Activated naive CD4-positive, alpha-beta T cell treated with anti-CD3 and anti-CD28 coated beads, Interleukin-2, amount 10 ng/mL, durations not matched to agents 7 days and 5 days (primary cell): ENCODE measurements at regions not wholly inside any gene's neighbourhood (a gene's known extent, or its start where the extent isn't known, plus 50 kb on each side); places are given as distances from the start of the nearest gene placed in this dataset.
"Not testable (repeated sequence)": the region's sequence is repeated elsewhere in the genome, so short reads cannot be mapped to it uniquely, and the experiment has no call there.

ENCODE experiments used
- CTCF ChIA-PET: fragments of 350-600 bp; sonication (Branson Sonifier 250); formaldehyde crosslinking; loops from one replicate; lab custom pipeline; 2021; ENCODE audit warnings: antibody characterized with exemption; lab: Charles Lee
- DNase-seq: peaks from one replicate; pipeline ENCODE4 v3.0.0-alpha.2; 2020
- H3K27ac Mint-ChIP-seq: one replicate; pipeline ENCODE4 v1.8.0; 2021; ENCODE audit warnings: mild to moderate bottlenecking, moderate library complexity, mixed read lengths
- H3K27me3 Mint-ChIP-seq: one replicate; pipeline ENCODE4 v1.8.0; 2021; ENCODE audit warnings: mild to moderate bottlenecking, mixed read lengths
- H3K36me3 Mint-ChIP-seq: one replicate; pipeline ENCODE4 v1.8.0; 2021; ENCODE audit warnings: mixed read lengths
- H3K4me1 Mint-ChIP-seq: one replicate; pipeline ENCODE4 v1.8.0; 2021; ENCODE audit warnings: mixed read lengths
- H3K4me3 Mint-ChIP-seq: one replicate; pipeline ENCODE4 v1.8.0; 2021; ENCODE audit warnings: mild to moderate bottlenecking, moderate library complexity, mixed read lengths
- H3K9me3 Mint-ChIP-seq: one replicate; pipeline ENCODE4 v1.8.0; 2021; ENCODE audit warnings: mixed read lengths

DNA sequence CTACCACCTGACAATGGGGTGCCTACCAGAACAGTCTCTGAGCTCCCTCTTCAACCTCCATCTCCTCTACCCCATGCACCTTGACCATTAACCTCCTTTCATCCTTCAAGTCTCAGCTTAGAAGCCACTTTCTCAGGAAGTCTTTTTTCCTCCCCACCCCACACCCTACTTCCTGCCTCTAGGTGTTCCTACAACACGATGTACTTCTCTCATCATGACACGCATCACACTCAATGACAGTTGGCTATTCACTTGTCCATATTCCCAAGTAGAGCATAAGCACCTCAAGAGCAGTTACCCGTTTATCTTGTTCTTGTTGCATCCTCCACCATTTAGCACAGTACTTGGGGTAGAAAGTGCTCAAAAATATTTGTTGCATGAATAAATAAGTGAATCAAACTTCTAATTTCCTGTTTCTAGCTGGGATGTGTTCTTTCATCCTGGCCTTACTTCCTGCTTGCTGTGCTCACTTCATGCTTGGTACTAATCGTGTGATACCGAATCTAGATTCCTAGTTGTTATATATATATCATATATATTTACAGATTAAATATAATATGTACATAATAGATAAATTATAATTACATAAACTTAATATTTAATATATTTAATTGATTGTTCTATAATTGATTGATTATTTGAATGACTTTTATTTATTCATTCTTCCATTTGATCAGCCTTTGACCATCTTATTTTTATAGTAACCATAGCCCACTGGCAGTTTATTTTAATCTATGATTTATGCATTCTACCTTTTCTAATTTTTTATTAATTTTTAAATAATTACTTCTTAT is 177.5 kb upstream of the TMEM45B start:
- no peaks in the 10 kb centered on the region for H3K27me3 Mint-ChIP-seq
- peaks cover 31% of the 10 kb centered on the region for H3K4me1 Mint-ChIP-seq
- no peaks in the 10 kb centered on the region for H3K36me3 Mint-ChIP-seq
- CTCF ChIA-PET = interaction anchor here (1.4 kb wide), 1 partner anchor 57 kb away, joined by 5 read pairs; no protein-coding TSS in a partner anchor
- no peak overlapping the region for H3K27ac Mint-ChIP-seq
- H3K4me3 Mint-ChIP-seq = no peak overlapping the region
- H3K9me3 Mint-ChIP-seq = no peaks in the 10 kb centered on the region
- no peak for DNase-seq

DNA sequence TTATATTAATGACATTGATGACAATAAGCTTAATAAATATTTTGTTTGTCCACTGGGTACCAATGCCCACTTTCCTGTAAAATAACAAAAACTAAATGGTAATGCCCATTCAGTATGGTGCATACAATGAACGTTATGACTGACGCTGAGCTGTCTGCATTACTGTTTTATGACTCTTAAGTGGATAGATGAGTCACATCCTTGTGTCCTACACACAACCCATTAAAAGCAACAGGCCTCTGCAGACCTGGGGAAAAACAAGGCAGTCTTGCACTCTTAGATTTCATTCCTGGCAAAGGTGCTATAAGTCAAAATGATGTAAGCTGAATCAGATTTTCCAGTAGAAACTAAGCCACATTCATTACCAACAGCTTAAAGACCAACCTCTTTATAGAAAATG is 176.3 kb upstream of the TMEM45B start:
- peaks cover 33% of the 10 kb centered on the region for H3K4me1 Mint-ChIP-seq
- H3K9me3 Mint-ChIP-seq = no peaks in the 10 kb centered on the region
- peak overlapping the region; percentile 12 for H3K27ac Mint-ChIP-seq
- no peaks in the 10 kb centered on the region for H3K36me3 Mint-ChIP-seq
- no peak overlapping the region for H3K4me3 Mint-ChIP-seq
- H3K27me3 Mint-ChIP-seq = no peaks in the 10 kb centered on the region
- no peak for DNase-seq
- CTCF ChIA-PET = interaction anchor here (1.3 kb wide), 1 partner anchor 55 kb away, joined by 4 read pairs; no protein-coding TSS in a partner anchor

DNA sequence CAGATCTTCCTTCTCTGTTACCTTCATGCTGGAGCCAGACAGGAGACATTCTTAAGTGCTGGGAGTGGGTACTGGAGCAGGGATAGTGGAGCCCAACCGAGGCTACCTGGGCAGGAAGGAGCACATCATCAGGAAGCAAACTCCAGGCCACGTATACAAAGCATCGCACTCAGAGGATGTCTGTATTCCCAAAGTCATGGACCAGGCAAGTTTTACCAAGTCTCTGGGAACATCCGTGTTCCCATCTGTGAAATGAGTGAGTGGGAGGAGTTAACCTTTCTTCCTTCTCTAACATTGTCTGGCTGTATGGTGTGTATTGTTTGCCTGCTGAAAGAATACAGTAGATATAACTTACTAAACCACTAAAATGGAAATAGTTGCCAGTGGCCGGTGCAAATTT is 175.0 kb upstream of the TMEM45B start:
- H3K4me1 Mint-ChIP-seq = peaks cover 41% of the 10 kb centered on the region
- H3K27me3 Mint-ChIP-seq = no peaks in the 10 kb centered on the region
- no peak overlapping the region for H3K4me3 Mint-ChIP-seq
- H3K27ac Mint-ChIP-seq = no peak overlapping the region
- CTCF ChIA-PET = interaction anchor here (1.3 kb wide), 1 partner anchor 55 kb away, joined by 4 read pairs; no protein-coding TSS in a partner anchor
- no peaks in the 10 kb centered on the region for H3K36me3 Mint-ChIP-seq
- no peaks in the 10 kb centered on the region for H3K9me3 Mint-ChIP-seq
- no peak for DNase-seq

DNA sequence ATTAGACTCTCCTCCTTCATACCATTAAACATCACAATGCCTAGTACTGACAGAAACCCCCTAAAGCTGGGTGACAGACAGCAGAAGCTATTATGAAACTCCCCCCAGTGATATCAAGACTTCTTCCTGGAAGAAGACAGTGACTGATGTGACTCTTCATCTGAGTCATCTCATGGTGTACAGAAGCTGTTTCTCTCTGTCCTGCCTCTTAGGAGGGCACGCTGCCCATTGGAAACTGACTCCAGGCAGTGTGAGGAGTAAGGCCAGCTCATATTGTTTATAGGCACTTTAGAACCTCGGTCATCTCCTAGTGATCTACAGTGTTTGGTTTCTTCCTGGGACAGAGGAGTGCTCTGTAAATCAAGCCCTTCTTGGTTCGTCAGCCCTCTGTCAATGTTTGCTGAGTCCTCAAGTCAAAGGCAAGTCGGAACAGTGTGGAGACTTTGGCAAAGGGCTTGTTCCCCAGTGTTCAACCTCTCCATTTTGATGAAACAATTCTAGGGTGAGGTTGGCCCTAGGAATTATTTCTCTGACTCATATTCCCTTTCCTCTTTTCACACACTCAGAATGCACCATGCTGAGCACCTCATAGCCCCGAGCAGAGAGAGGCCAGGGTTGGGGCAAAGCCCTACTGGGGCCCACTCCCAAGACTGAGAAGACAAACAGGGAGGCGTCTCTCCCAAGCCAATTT is 172.5 kb upstream of the TMEM45B start:
- Mint-ChIP-seq H3K27ac (no peak overlapping the region), H3K27me3 (peaks cover 3% of the 10 kb centered on the region), H3K4me3 (no peak overlapping the region), H3K9me3 (no peaks in the 10 kb centered on the region), H3K36me3 (no peaks in the 10 kb centered on the region), H3K4me1 (peaks cover 49% of the 10 kb centered on the region)
- CTCF ChIA-PET = interaction anchor here (0.5 kb wide), 1 partner anchor 600 kb away, joined by 3 read pairs; no protein-coding TSS in a partner anchor
- DNase-seq = no peak

DNA sequence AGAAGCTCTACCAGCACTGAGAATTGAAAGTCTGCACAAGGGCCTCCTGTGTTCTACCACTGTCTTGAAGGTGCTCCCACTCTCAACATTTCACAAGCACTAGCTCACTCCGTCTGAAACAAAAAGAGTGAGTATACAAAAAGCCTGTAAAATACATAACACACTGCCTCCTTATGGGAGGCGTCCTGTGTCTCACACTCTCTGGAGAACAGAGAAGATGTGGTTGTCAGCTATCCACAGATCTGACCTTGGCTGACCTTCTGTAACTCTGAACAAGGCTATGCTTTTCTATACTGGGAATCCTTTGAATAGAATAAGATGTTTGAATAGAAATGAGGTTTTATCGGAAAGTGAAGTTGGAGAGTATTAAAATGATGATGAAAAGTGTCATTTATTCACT is 171.3 kb upstream of the TMEM45B start:
- Mint-ChIP-seq H3K27ac (no peak overlapping the region), H3K36me3 (no peaks in the 10 kb centered on the region), H3K27me3 (peaks cover 3% of the 10 kb centered on the region), H3K4me3 (no peak overlapping the region), H3K9me3 (no peaks in the 10 kb centered on the region), H3K4me1 (peaks cover 42% of the 10 kb centered on the region)
- CTCF ChIA-PET = no interaction called here
- no peak for DNase-seq

DNA sequence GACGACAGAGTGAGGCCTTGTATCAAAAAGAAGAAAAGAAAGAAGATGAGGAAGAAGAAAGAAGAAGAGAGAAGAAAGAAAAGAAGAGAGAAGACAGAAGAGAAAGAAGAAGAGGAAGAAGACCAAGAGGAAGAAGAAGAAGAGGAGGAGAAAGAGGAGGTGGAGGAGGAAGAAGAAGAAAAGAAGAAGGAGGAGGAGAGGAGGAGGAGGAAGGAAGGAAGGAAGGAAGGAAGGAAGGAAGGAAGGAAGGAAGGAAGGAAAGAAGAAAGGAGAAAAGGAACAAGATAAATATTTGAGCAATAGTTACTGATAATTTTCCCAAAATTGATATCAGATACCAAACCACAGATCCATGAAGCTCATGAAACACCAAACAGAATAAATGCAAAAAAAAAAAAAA is 169.7 kb upstream of the TMEM45B start:
- H3K27ac Mint-ChIP-seq = no peak overlapping the region
- peaks cover 3% of the 10 kb centered on the region for H3K27me3 Mint-ChIP-seq
- H3K4me3 Mint-ChIP-seq = no peak overlapping the region
- no peak for DNase-seq
- CTCF ChIA-PET = interaction anchor here (0.9 kb wide), 1 partner anchor 49 kb away, joined by 3 read pairs; no protein-coding TSS in a partner anchor
- no peaks in the 10 kb centered on the region for H3K9me3 Mint-ChIP-seq
- H3K36me3 Mint-ChIP-seq = no peaks in the 10 kb centered on the region
- peaks cover 34% of the 10 kb centered on the region for H3K4me1 Mint-ChIP-seq

DNA sequence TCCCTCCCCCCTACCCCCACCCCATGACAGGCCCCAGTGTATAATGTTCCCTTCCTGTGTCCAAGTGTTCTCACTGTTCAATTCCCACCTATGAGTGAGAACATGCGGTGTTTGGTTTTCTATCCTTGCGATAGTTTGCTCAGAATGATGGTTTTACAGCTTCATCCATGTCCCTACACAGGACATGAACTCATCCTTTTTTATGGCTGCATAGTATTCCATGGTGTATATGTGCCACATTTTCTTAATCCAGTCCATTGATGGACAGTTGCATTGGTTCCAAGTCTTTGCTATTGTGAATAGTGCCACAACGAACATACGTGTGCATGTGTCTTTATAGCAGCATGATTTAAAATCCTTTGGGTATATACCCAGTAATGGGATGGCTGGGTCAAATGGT is 165.6 kb upstream of the TMEM45B start:
- H3K36me3 Mint-ChIP-seq, H3K9me3 Mint-ChIP-seq, CTCF ChIA-PET, DNase-seq, H3K4me3 Mint-ChIP-seq, H3K27me3 Mint-ChIP-seq, H3K27ac Mint-ChIP-seq: not testable (repeated sequence)
- peaks cover 21% of the 10 kb centered on the region for H3K4me1 Mint-ChIP-seq

DNA sequence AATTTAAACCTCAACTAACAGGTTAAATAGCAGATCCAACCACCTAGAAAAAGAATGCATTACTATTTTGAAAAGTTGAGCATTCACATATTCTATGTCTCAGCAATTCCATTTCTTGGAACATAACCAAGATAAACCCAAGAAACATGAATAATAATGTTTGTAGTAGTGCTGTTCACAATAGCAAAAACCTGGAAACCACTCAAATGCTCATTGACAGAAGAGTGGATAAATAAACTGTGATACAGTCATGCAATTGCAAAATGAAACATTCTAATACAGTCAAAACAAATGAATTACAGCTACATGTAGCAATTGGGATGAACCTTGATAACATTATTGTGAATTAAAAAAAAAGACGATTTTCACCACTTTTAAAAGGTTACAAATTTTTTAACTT is 162.8 kb upstream of the TMEM45B start:
- H3K4me1 Mint-ChIP-seq = peaks cover 5% of the 10 kb centered on the region
- H3K27me3 Mint-ChIP-seq = no peaks in the 10 kb centered on the region
- peaks cover 31% of the 10 kb centered on the region for H3K9me3 Mint-ChIP-seq
- no peak for DNase-seq
- H3K4me3 Mint-ChIP-seq = no peak overlapping the region
- peaks cover 5% of the 10 kb centered on the region for H3K36me3 Mint-ChIP-seq
- CTCF ChIA-PET = no interaction called here
- no peak overlapping the region for H3K27ac Mint-ChIP-seq

DNA sequence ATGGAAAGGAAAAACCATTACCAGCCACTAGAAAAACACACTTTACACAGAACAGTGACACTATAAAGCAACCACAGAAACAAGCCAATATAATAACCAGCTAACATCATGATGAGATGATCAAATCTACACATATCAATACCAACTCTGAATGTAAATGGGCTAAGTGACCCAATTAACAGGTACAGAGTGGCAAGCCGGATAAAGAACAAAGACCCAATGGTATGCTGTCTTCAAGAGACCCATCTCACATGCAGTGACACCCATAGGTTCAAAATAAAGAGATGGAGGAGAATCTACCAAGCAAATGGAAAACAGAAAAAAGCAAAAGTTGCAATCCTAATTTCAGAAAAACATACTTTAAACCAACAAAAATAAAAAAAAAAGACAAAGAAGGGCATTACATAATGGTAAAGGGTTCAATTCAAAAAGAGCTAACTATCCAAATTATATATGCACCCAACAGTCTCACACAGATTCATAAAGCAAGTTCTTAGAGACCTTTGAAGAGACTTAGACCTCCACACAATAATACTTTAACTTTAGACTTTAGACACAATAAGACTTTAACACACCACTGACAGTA is 160.3 kb upstream of the TMEM45B start:
- DNase-seq = no peak
- CTCF ChIA-PET = no interaction called here
- Mint-ChIP-seq H3K4me3 (no peak overlapping the region), H3K36me3 (peaks cover 5% of the 10 kb centered on the region), H3K27me3 (no peaks in the 10 kb centered on the region), H3K9me3 (peaks cover 33% of the 10 kb centered on the region), H3K27ac (no peak overlapping the region), H3K4me1 (no peaks in the 10 kb centered on the region)

DNA sequence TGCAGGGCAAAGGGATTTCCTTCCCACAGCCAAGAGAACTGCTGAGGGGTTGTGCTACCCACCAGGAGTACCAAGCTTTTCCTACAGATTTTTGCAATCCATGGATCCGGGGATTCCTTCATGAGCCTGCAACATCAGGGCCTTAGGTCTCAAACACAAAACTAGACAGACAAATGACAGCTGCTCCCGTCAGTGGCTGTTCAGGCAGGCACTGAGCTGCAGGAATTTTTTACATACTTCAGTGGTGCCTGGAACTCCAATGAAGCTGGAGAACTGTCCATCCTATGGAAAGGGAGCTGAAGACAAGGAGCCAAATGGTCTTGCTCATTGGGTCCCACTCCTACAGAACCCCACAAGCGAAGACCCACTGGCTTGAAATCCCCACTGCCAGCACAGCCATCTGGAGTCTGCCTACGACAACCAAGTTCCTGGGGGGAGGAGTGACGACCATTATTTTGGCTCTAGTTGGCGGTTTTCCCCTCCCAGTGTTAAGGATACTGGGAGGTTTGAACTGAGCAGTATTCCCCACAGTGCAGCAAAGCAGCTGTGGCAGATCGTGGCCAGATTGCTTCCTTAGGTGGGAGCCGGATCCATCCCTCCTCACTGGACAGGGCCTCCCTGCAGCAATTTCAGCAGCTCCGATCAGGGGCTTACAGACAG is 157.7 kb upstream of the TMEM45B start:
- CTCF ChIA-PET = no interaction called here
- no peak overlapping the region for H3K4me3 Mint-ChIP-seq
- H3K27ac Mint-ChIP-seq = no peak overlapping the region
- peaks cover 33% of the 10 kb centered on the region for H3K9me3 Mint-ChIP-seq
- peaks cover 5% of the 10 kb centered on the region for H3K36me3 Mint-ChIP-seq
- DNase-seq = no peak
- no peaks in the 10 kb centered on the region for H3K27me3 Mint-ChIP-seq
- H3K4me1 Mint-ChIP-seq = no peaks in the 10 kb centered on the region

DNA sequence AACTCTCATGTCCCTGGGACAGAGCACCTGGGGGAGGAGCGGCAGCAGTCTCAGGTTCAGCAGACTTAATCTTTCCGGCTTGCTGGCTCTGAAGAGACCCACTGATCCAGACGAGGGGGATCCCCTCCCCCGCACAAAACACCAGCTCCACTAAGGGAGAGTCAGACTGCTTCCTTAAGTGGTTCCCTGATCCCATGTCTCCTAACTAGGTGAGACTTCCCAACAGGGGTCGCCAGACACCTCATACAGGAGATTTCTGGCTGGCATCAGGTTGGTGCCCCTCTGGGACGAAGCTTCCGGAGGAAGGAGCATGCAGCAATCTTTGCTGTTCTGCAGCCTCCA is 157.2 kb upstream of the TMEM45B start:
- Mint-ChIP-seq H3K27ac (no peak overlapping the region), H3K36me3 (peaks cover 5% of the 10 kb centered on the region), H3K27me3 (no peaks in the 10 kb centered on the region)

DNA sequence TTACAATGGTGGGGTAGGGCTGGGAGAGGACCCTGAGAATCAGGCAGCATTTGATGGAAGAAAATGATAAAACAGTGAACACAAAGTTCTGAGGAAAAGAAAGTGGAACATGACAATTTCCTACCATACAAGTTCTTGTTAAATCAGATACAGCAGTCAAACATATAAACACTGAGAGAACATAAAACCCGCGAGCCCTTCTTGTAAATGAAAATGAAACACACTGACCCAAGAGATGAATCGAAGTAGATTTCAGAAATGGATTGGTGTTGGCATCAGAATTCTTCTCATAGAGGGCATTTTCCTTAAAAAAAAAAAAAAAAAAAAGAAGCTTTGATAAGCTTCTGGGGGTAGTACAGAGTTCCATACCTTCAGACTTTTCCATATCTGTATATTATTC is 134.7 kb upstream of the TMEM45B start:
- DNase-seq = no peak
- Mint-ChIP-seq H3K27ac (no peak overlapping the region), H3K27me3 (no peaks in the 10 kb centered on the region), H3K36me3 (no peaks in the 10 kb centered on the region), H3K4me1 (no peaks in the 10 kb centered on the region), H3K9me3 (no peaks in the 10 kb centered on the region), H3K4me3 (no peak overlapping the region)
- CTCF ChIA-PET = no interaction called here

More for the DNA sequence above, 157.2 kb upstream of the TMEM45B start:
- Mint-ChIP-seq H3K9me3 (peaks cover 33% of the 10 kb centered on the region), H3K4me1 (no peaks in the 10 kb centered on the region), H3K4me3 (no peak overlapping the region)
- no peak for DNase-seq
- CTCF ChIA-PET = no interaction called here

DNA sequence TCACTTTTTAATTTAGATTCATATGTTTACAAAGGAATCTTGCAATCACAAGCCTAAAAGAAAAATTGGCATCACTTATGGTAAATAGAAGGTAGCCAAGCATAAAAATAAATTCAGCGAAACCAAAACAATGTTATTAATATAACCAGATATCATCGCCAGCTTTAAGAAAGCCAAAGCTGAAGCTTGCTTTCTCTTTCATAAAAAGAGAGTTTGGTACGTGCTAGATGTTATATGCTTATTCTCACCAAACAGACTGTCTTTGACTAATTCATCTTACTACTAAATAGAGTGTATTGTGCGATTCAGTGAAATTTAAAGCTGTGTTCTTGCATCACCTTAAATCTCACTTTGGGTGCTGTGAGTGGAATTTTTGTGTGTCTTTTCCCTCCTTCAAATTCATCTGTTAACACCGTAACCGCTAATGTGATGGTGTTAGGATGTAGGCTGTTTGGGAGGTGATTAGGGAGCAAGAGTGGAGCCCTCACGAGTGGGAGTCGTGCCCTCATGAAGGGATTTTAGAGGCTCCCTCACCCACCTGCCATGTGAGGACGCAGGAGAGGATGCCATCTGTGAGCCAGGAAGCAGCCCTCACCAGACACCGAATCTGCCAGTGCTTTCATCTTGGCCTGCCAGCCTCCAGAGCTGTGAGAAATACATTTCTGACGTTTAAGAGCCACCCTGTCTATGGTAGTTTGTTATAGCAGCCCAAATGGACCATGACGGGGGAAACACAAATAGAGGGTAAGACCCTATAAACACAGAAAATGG is 134.1 kb upstream of the TMEM45B start:
- H3K9me3 Mint-ChIP-seq = no peaks in the 10 kb centered on the region

More for the DNA sequence above, 134.1 kb upstream of the TMEM45B start:
- Mint-ChIP-seq H3K36me3 (no peaks in the 10 kb centered on the region), H3K4me3 (no peak overlapping the region), H3K27me3 (no peaks in the 10 kb centered on the region), H3K4me1 (no peaks in the 10 kb centered on the region), H3K27ac (no peak overlapping the region)
- CTCF ChIA-PET = no interaction called here
- DNase-seq = no peak
